Neural crest cell (in vitro differentiated cells): ENCODE measurements at regions not wholly inside any gene's neighbourhood (a gene's known extent, or its start where the extent isn't known, plus 50 kb on each side); places are given as distances from the start of the nearest gene placed in this dataset.

Experiments
- DNase-seq: peaks from one replicate; pipeline ENCODE4 v3.0.0; 2021; ENCODE audit warnings: low read depth, mixed read lengths, low spot score
- H3K27ac Mint-ChIP-seq: one replicate; pipeline ENCODE4 v1.8.0; 2021; ENCODE audit warnings: mild to moderate bottlenecking, mixed read lengths; ENCODE audit not compliant: unreplicated experiment
- H3K27me3 Mint-ChIP-seq: 2 replicates; pipeline ENCODE4 v1.8.0; 2021; ENCODE audit warnings: low read depth, mild to moderate bottlenecking, mixed read lengths
- H3K36me3 Mint-ChIP-seq: 2 replicates; pipeline ENCODE4 v1.8.0; 2021; ENCODE audit warnings: low read depth, mild to moderate bottlenecking, mixed read lengths
- H3K4me1 Mint-ChIP-seq: 2 replicates; pipeline ENCODE4 v1.8.0; 2021; ENCODE audit warnings: mixed read lengths
- H3K4me3 Mint-ChIP-seq: one replicate; pipeline ENCODE4 v1.8.0; 2021; ENCODE audit warnings: mild to moderate bottlenecking, mixed read lengths
- H3K9me3 Mint-ChIP-seq: 2 replicates; pipeline ENCODE4 v1.8.0; 2021; ENCODE audit warnings: mixed read lengths
- CTCF ChIP-seq: fragments of 200-600 bp; sonication (generic); conservative IDR thresholded peaks from 2 replicates; pipeline ENCODE4 v1.5.0; 2021; ENCODE audit warnings: antibody characterized with exemption, mild to moderate bottlenecking

- Mint-ChIP-seq H3K4me3 (no peak overlapping the region), H3K27ac (no peak overlapping the region), H3K4me1 (peaks cover 15% of the 10 kb centered on the region), H3K27me3 (no peaks in the 10 kb centered on the region), H3K36me3 (peaks cover 1% of the 10 kb centered on the region), H3K9me3 (peaks cover 2% of the 10 kb centered on the region)
- no peak for DNase-seq
- TF ChIP-seq CTCF = no peak
Measured at GRCh38 chr2:7666596-7667259, 749.5 kb downstream of the RNF144A start.

GRCh38 chr2:7667260-7667757 lies 750.1 kb downstream of the RNF144A start:
- Mint-ChIP-seq H3K36me3 (peaks cover 4% of the 10 kb centered on the region), H3K4me3 (no peak overlapping the region), H3K27ac (no peak overlapping the region), H3K9me3 (peaks cover 5% of the 10 kb centered on the region), H3K27me3 (no peaks in the 10 kb centered on the region), H3K4me1 (peaks cover 20% of the 10 kb centered on the region)
- no peak for DNase-seq
- TF ChIP-seq CTCF = no peak

GRCh38 chr2:7670905-7671641 lies 753.9 kb downstream of the RNF144A start:
- Mint-ChIP-seq H3K4me3 (no peak overlapping the region), H3K4me1 (peaks cover 20% of the 10 kb centered on the region), H3K27ac (peak overlapping the region; percentile 35), H3K27me3 (no peaks in the 10 kb centered on the region), H3K36me3 (peaks cover 12% of the 10 kb centered on the region), H3K9me3 (peaks cover 10% of the 10 kb centered on the region)
- no peak for TF ChIP-seq CTCF
- DNase-seq = no peak

GRCh38 chr2:7672027-7672684 lies 754.9 kb downstream of the RNF144A start:
- H3K4me1 Mint-ChIP-seq = peaks cover 10% of the 10 kb centered on the region
- peaks cover 12% of the 10 kb centered on the region for H3K36me3 Mint-ChIP-seq
- DNase-seq = peak; percentile 68
- H3K9me3 Mint-ChIP-seq = peaks cover 10% of the 10 kb centered on the region
- H3K27ac Mint-ChIP-seq = peak overlapping the region; percentile 87
- no peak overlapping the region for H3K4me3 Mint-ChIP-seq
- no peaks in the 10 kb centered on the region for H3K27me3 Mint-ChIP-seq
- peak; percentile 79 for TF ChIP-seq CTCF

GRCh38 chr2:7672685-7673071 lies 755.5 kb downstream of the RNF144A start:
- no peak for DNase-seq
- Mint-ChIP-seq H3K9me3 (peaks cover 10% of the 10 kb centered on the region), H3K4me1 (peaks cover 9% of the 10 kb centered on the region), H3K36me3 (peaks cover 12% of the 10 kb centered on the region), H3K27ac (no peak overlapping the region), H3K27me3 (no peaks in the 10 kb centered on the region), H3K4me3 (no peak overlapping the region)
- no peak for TF ChIP-seq CTCF
